H9 (cell line): ENCODE measurements at regions not wholly inside any gene's neighbourhood (a gene's known extent, or its start where the extent isn't known, plus 50 kb on each side); places are given as distances from the start of the nearest gene placed in this dataset.

ENCODE experiments used
- DNase-seq: peaks from one replicate; pipeline ENCODE4 v3.0.0-alpha.2; 2017
- H2AFZ ChIP-seq: one replicate; pipeline ENCODE4 v1.6.1; 2013; ENCODE audit warnings: mild to moderate bottlenecking, low read length, control low read depth, moderate library complexity
- H2AK5ac ChIP-seq: 2 replicates; pipeline ENCODE4 v1.6.1; 2013; ENCODE audit warnings: low read length, control low read depth, mixed read lengths; ENCODE audit not compliant: insufficient read length
- H2BK120ac ChIP-seq: one replicate; pipeline ENCODE4 v1.6.1; 2013; ENCODE audit warnings: low read depth, mild to moderate bottlenecking, low read length, control low read depth, inconsistent platforms; ENCODE audit not compliant: poor library complexity, severe bottlenecking
- H2BK12ac ChIP-seq: 2 replicates; pipeline ENCODE4 v1.6.1; 2013; ENCODE audit warnings: low read length, control low read depth, mixed read lengths, low read depth; ENCODE audit not compliant: insufficient read length
- H2BK15ac ChIP-seq: 2 replicates; pipeline ENCODE4 v1.6.1; 2013; ENCODE audit warnings: low read depth, low read length, control low read depth
- H2BK20ac ChIP-seq: one replicate; pipeline ENCODE4 v1.6.1; 2013; ENCODE audit warnings: low read depth, mild to moderate bottlenecking, low read length, control low read depth, inconsistent platforms; ENCODE audit not compliant: poor library complexity, severe bottlenecking
- H2BK5ac ChIP-seq: 2 replicates; pipeline ENCODE4 v1.6.1; 2013; ENCODE audit warnings: low read length, control low read depth, mixed read lengths; ENCODE audit not compliant: insufficient read length
- H3K14ac ChIP-seq: 2 replicates; pipeline ENCODE4 v1.6.1; 2013; ENCODE audit warnings: low read length, control low read depth; ENCODE audit not compliant: insufficient read depth
- H3K18ac ChIP-seq: 2 replicates; pipeline ENCODE4 v1.6.1; 2013; ENCODE audit warnings: low read depth, mild to moderate bottlenecking, mixed read lengths, low read length, control low read depth; ENCODE audit not compliant: insufficient read length
- H3K23ac ChIP-seq: 2 replicates; pipeline ENCODE4 v1.6.1; 2013; ENCODE audit warnings: low read length, control low read depth, mixed read lengths, low read depth; ENCODE audit not compliant: insufficient read length
- H3K23me2 ChIP-seq: 2 replicates; pipeline ENCODE4 v1.6.1; 2013; ENCODE audit warnings: low read depth, mild to moderate bottlenecking, mixed read lengths, low read length, control low read depth; ENCODE audit not compliant: insufficient read length, poor library complexity, severe bottlenecking
- H3K27ac ChIP-seq: 2 replicates; pipeline ENCODE4 v1.5.1; 2013; ENCODE audit warnings: low read length, control low read depth, mixed read lengths, low read depth; ENCODE audit not compliant: insufficient read length
- H3K27me3 ChIP-seq: 2 replicates; pipeline ENCODE4 v1.6.1; 2013; ENCODE audit warnings: low read length, control low read depth, inconsistent platforms; ENCODE audit not compliant: insufficient read depth
- H3K4ac ChIP-seq: 2 replicates; pipeline ENCODE4 v1.6.1; 2013; ENCODE audit warnings: low read depth, mild to moderate bottlenecking, control low read depth, inconsistent platforms, low read length, moderate library complexity
- H3K4me1 ChIP-seq: 2 replicates; pipeline ENCODE4 v1.6.1; 2013; ENCODE audit warnings: low read length, control low read depth, inconsistent platforms; ENCODE audit not compliant: insufficient read depth
- H3K4me2 ChIP-seq: 2 replicates; pipeline ENCODE4 v1.6.1; 2013; ENCODE audit warnings: low read length, control low read depth, mixed read lengths; ENCODE audit not compliant: insufficient read length, insufficient read depth
- H3K56ac ChIP-seq: 2 replicates; pipeline ENCODE4 v1.6.1; 2013; ENCODE audit warnings: low read depth, mild to moderate bottlenecking, mixed read lengths, low read length, control low read depth; ENCODE audit not compliant: insufficient read length
- H3K79me1 ChIP-seq: 2 replicates; pipeline ENCODE4 v1.6.1; 2013; ENCODE audit warnings: low read depth, mild to moderate bottlenecking, moderate library complexity, low read length, control low read depth, inconsistent platforms; ENCODE audit not compliant: insufficient read depth, poor library complexity, severe bottlenecking
- H3K79me2 ChIP-seq: 2 replicates; pipeline ENCODE4 v1.6.1; 2013; ENCODE audit warnings: low read length, control low read depth, inconsistent platforms; ENCODE audit not compliant: insufficient read depth
- H3K9ac ChIP-seq: 2 replicates; pipeline ENCODE4 v1.6.1; 2013; ENCODE audit warnings: low read length, control low read depth, mixed read lengths; ENCODE audit not compliant: insufficient read length; ENCODE audit errors: extremely low read depth
- H3K9me3 ChIP-seq: one replicate; pipeline ENCODE4 v1.6.1; 2013; ENCODE audit warnings: low read depth, low read length, inconsistent platforms; ENCODE audit not compliant: control insufficient read depth
- H3T11ph ChIP-seq: one replicate; pipeline ENCODE4 v1.6.1; 2013; ENCODE audit warnings: mild to moderate bottlenecking, low read length, control low read depth, inconsistent platforms
- H4K20me1 ChIP-seq: one replicate; pipeline ENCODE4 v1.6.1; 2013; ENCODE audit not compliant: control insufficient read depth, insufficient read length, insufficient read depth
- H4K5ac ChIP-seq: 2 replicates; pipeline ENCODE4 v1.6.1; 2013; ENCODE audit warnings: low read depth, mild to moderate bottlenecking, mixed read lengths, low read length, control low read depth; ENCODE audit not compliant: insufficient read length
- H4K8ac ChIP-seq: replicated peaks from 2 replicates; pipeline ENCODE4 v1.6.1; 2013; ENCODE audit warnings: low read length, control low read depth, mixed read lengths, low read depth; ENCODE audit not compliant: insufficient read length
- H4K91ac ChIP-seq: 2 replicates; pipeline ENCODE4 v1.6.1; 2013; ENCODE audit warnings: low read depth, mild to moderate bottlenecking, moderate library complexity, mixed read lengths, low read length, control low read depth; ENCODE audit not compliant: insufficient read length
- H3K27ac Mint-ChIP-seq, 3 experiments: 2 replicates in 2 of 3; 3 replicates in 1 of 3; pipeline ENCODE4 v1.8.0; 2020 to 2021; ENCODE audit warnings: mixed read lengths in 3 of 3, mild to moderate bottlenecking in 1 of 3, moderate library complexity in 1 of 3
- H3K27me3 Mint-ChIP-seq: 2 replicates; pipeline ENCODE4 v1.8.0; 2021; ENCODE audit warnings: low read depth, mild to moderate bottlenecking, moderate library complexity, mixed read lengths
- H3K36me3 Mint-ChIP-seq, 3 experiments: 2 replicates in 2 of 3; 3 replicates in 1 of 3; pipeline ENCODE4 v1.8.0; 2020 to 2021; ENCODE audit warnings: low read depth in 3 of 3, mixed read lengths in 3 of 3; ENCODE audit not compliant: insufficient read depth in 1 of 3
- H3K4me1 Mint-ChIP-seq, 2 experiments: 2 replicates each; pipeline ENCODE4 v1.8.0; 2020; ENCODE audit warnings: mixed read lengths in 2 of 2
- H3K4me3 Mint-ChIP-seq, 2 experiments: 2 replicates in 1 of 2; 3 replicates in 1 of 2; pipeline ENCODE4 v1.8.0; 2020 to 2021; ENCODE audit warnings: mild to moderate bottlenecking in 2 of 2, mixed read lengths in 2 of 2, moderate library complexity in 1 of 2
- H3K9me3 Mint-ChIP-seq, 2 experiments: 2 replicates in 1 of 2; 3 replicates in 1 of 2; pipeline ENCODE4 v1.8.0; 2020; ENCODE audit warnings: mild to moderate bottlenecking in 2 of 2, mixed read lengths in 2 of 2, moderate library complexity in 1 of 2
- WGBS: extraction: QIAGEN DNeasy Blood & Tissue Kit; methylation state at CpG from one replicate; pipeline ENCODE4 v1.1.7; 2013; ENCODE audit warnings: missing lambda C conversion rate, low lambda C conversion rate, mixed read lengths; ENCODE audit not compliant: insufficient read length; ENCODE audit errors: extremely low coverage; 5-methylcytosine and 5-hydroxymethylcytosine counted together
- TF ChIP-seq, protein P1 (sequence below): fragments of 200-600 bp; sonication (generic); conservative IDR thresholded peaks from 3 replicates; pipeline ENCODE4 v1.8.0; 2021; ENCODE audit warnings: antibody characterized with exemption, mild to moderate bottlenecking

DNA sequence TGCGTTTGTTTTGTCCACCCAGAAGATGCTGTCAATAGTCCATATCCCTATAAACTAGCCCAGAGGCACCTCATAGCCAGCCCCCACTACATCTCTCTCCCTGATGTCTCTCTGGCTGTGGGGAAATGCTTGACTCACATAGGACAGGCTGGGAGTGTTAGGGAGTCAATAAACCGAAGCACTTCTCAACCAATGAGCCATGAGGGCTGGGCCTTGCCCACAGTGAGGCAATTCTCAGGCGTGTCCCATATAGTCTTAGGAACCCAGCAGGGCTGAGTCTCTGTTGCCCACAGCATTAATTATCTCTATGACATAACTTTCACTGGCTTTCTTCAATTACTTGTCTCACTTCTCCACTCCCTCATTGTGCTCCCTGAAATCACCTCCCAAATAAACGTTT is 387.3 kb upstream of the CDH11 start:
- no peak overlapping the region for H2BK15ac ChIP-seq
- H2BK5ac ChIP-seq = no peak overlapping the region
- no peak overlapping the region for H3K14ac ChIP-seq
- no peak overlapping the region for H3K18ac ChIP-seq
- no peak overlapping the region for H3T11ph ChIP-seq
- H4K20me1 ChIP-seq = no peaks in the 10 kb centered on the region
- no peaks in the 10 kb centered on the region for H3K9me3 ChIP-seq
- H3K23ac ChIP-seq = no peak overlapping the region
- H2BK20ac ChIP-seq = no peak overlapping the region
- H3K79me2 ChIP-seq = no peaks in the 10 kb centered on the region
- H3K4me1 ChIP-seq = no peaks in the 10 kb centered on the region; the same call in 1 of the 2 replicates
- no peak overlapping the region for H2BK120ac ChIP-seq
- H3K27me3 ChIP-seq = no peaks in the 10 kb centered on the region
- no peak overlapping the region for H2AFZ ChIP-seq
- Mint-ChIP-seq H3K9me3 (no peaks in the 10 kb centered on the region; a peak in 2 of 5 replicates), H3K4me3 (no peak overlapping the region), H3K27ac (no peak overlapping the region; a peak in 1 of 7 replicates), H3K36me3 (no peaks in the 10 kb centered on the region), H3K4me1 (peaks cover 8 to 9% of the 10 kb centered on the region in 2 experiments), H3K27me3 (no peaks in the 10 kb centered on the region; the same call in 1 of the 2 replicates)
- H4K91ac ChIP-seq = no peak overlapping the region
- H3K79me1 ChIP-seq = no peaks in the 10 kb centered on the region
- H3K56ac ChIP-seq = no peak overlapping the region
- TF ChIP-seq, protein P1, sequence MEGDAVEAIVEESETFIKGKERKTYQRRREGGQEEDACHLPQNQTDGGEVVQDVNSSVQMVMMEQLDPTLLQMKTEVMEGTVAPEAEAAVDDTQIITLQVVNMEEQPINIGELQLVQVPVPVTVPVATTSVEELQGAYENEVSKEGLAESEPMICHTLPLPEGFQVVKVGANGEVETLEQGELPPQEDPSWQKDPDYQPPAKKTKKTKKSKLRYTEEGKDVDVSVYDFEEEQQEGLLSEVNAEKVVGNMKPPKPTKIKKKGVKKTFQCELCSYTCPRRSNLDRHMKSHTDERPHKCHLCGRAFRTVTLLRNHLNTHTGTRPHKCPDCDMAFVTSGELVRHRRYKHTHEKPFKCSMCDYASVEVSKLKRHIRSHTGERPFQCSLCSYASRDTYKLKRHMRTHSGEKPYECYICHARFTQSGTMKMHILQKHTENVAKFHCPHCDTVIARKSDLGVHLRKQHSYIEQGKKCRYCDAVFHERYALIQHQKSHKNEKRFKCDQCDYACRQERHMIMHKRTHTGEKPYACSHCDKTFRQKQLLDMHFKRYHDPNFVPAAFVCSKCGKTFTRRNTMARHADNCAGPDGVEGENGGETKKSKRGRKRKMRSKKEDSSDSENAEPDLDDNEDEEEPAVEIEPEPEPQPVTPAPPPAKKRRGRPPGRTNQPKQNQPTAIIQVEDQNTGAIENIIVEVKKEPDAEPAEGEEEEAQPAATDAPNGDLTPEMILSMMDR = no peak
- H3K23me2 ChIP-seq = no peaks in the 10 kb centered on the region
- no peak overlapping the region for H4K5ac ChIP-seq
- H3K4me2 ChIP-seq = no peak overlapping the region
- no peak overlapping the region for H3K27ac ChIP-seq
- H3K9ac ChIP-seq = no peak overlapping the region
- DNase-seq = no peak
- H2AK5ac ChIP-seq = no peak overlapping the region
- no CpG with 5 or more reads among the region's 4 CpGs for WGBS
- H3K4ac ChIP-seq = no peak overlapping the region
- H4K8ac ChIP-seq = no peak overlapping the region
- no peak overlapping the region for H2BK12ac ChIP-seq
